ENCODE measurements at regions not wholly inside any gene's neighbourhood (a gene's known extent, or its start where the extent isn't known, plus 50 kb on each side); places are given as distances from the start of the nearest gene placed in this dataset.

- TF ChIP-seq CTCF (conservative IDR thresholded peaks at IDR 0.05) = no peak
- TF ChIP-seq ZFX (IDR thresholded peaks at IDR 0.05) = no peak
Observed at GRCh38 chr12:60021235-60021634, 425.4 kb downstream of the SLC16A7 start.
